ENCODE measurements at regions not wholly inside any gene's neighbourhood (a gene's known extent, or its start where the extent isn't known, plus 50 kb on each side); places are given as distances from the start of the nearest gene placed in this dataset.

GRCh38 chr4:36737691-36738090, 456.3 kb downstream of the DTHD1 start:
- DNase-seq = no peak

- DNase-seq = no peak
Measured at GRCh38 chr4:36740796-36741310, 459.4 kb downstream of the DTHD1 start.

- DNase-seq = no peak
Measured at GRCh38 chr4:36747277-36748129, 466.1 kb downstream of the DTHD1 start.

- no peak for DNase-seq
Measured at GRCh38 chr4:36753048-36753447, 471.6 kb downstream of the DTHD1 start.

- no peak for DNase-seq
Measured at GRCh38 chr4:36757580-36758311, 476.3 kb downstream of the DTHD1 start.

DNA sequence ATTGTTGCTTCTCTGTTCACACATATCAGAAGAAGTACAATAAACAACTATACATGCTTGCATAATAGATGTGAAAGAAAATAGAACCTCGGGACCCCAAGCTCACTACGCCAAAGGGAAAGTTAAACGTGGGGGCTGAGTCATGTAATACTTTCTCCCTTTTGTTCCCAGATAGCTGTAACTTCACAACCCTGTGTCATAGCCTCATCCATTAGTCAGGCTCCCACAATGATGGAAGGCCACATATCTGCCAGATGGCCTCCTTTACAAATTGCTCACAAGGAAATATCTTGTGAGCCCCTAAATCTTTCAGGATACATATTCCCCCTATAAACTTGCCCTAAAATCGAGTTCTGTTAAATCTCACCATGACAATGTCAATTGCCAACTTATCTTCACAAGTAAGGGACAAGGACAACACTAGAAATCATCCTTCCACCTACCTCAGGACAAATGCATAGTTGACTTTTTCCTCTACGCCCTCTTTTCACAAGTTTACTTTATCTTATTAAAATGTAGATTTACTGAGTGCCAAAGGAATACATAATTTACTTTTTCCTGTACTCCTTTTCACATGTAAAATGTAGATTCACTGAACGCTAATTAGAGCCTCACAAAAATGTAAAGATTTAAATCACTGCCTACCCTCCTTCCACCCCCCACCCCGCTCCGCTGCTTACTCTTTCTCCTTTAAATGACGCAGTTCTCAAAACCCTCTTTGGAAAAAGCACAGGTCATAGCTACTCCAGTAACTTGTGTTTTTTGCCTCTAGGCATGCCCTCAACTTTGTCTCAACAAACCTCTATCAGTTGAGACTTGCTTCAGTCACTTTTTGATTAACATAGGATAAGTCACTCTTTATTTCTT, 477.1 kb downstream of the DTHD1 start:
- DNase-seq = no peak

GRCh38 chr4:36761607-36762006, 480.2 kb downstream of the DTHD1 start:
- no peak for DNase-seq

DNA sequence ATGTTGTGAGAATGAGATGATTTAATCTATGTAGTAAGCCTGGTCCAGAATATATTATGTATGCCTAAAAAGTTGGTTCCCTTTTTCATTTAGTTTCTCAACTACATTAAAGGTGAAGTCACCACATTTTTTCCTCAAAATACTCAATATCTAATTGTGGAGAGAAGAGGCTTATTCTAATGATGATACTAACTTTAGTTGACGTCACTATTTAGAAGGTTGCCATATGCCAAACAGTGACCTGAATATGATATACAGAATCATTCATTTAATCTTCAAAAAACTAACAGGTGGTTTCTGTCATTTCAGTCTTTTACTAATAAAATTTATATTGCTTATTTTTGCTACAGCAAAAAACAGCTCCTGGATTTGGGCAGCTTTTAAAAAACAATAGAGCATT, 480.7 kb upstream of the NWD2 start:
- DNase-seq = no peak

GRCh38 chr4:36767596-36767995, 476.9 kb upstream of the NWD2 start:
- no peak for DNase-seq

DNA sequence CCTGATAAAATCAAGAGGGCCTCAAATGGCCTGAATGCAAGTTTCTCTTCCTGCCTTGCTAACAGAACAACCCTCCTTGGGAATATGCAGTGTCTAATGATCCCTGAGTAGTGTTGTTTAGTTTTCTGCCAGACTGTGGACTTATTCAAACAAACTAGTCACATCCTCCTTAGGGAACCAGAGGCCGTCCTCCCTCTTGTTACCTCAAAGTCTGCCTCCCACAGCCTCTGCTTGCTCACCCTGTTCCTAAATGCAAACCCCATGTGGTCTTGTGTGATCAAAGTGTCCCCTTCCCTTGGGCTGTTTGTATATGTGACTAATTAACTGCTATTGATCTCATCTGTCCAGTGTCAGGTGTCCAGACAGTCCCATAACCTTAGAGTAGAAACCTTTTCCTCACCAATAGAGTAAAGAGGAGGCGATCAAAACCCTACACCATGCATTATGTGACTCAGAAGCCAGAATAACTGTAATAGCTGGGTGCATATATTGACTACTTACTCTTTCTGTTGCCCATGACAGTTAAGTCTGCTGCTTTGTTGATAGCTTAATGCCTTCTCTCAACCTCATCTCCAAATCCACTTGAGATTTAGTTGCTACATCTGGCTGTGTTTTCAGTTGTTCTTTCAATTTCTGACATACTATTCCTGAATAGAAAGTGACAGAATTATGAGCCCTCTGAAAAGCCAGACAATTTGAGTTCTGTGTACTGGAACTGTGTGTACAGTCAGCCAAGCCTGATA, 473.0 kb upstream of the NWD2 start:
- DNase-seq = peak; percentile 14

- no peak for DNase-seq
Measured at GRCh38 chr4:36772154-36772516, 472.4 kb upstream of the NWD2 start.

GRCh38 chr4:36773467-36773866, 471.1 kb upstream of the NWD2 start:
- DNase-seq = no peak

- DNase-seq = no peak
Measured at GRCh38 chr4:36775544-36775943, 469.0 kb upstream of the NWD2 start.

GRCh38 chr4:36779601-36780000, 464.9 kb upstream of the NWD2 start:
- DNase-seq = no peak

- DNase-seq = no peak
Measured at GRCh38 chr4:36785973-36786372, 458.6 kb upstream of the NWD2 start.

DNA sequence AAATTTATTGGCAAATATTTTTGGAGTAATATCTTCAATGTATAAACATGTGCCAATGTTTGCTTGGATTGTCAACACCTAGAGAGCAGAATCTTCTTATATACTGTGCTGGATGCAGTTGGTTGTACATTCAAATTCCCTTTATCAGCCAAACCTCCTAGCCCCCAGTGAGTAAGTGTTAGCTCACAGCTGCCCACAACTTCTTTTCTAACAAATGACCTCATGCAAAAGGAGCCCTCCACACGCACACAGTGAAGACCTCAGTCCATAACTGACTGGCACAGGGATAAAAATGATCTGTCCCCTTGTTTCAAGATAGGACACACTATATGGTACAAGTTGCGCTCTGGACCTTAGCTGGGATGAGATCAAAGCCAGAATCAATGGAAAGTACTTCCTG, 458.0 kb upstream of the NWD2 start:
- DNase-seq = no peak

- DNase-seq = no peak
Measured at GRCh38 chr4:36794716-36795115, 449.8 kb upstream of the NWD2 start.

DNA sequence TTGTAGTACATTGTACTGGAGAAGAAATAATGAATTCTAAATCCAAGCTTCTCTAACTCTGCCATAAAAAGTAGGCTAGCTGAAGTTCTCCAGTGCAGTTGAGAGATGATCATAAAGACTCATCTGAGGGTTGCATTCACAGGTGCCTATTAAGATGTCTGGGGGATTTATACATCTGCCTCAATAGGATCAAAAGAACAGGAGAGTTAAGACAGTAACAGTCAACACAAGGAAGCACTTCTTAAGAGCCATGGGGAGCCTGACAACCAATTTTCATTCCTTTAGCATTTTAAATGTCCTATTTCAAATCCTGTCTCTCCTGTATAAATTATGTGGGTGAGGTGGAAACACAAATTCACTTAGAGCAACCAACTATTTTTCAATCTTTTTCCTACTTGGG, 432.4 kb upstream of the NWD2 start:
- no peak for DNase-seq

- DNase-seq = peak; percentile 63
Measured at GRCh38 chr4:36815536-36815935, 429.0 kb upstream of the NWD2 start.

GRCh38 chr4:36823199-36823967, 421.2 kb upstream of the NWD2 start:
- DNase-seq = peak; percentile 10

GRCh38 chr4:36824682-36825081, 419.9 kb upstream of the NWD2 start:
- no peak for DNase-seq

DNA sequence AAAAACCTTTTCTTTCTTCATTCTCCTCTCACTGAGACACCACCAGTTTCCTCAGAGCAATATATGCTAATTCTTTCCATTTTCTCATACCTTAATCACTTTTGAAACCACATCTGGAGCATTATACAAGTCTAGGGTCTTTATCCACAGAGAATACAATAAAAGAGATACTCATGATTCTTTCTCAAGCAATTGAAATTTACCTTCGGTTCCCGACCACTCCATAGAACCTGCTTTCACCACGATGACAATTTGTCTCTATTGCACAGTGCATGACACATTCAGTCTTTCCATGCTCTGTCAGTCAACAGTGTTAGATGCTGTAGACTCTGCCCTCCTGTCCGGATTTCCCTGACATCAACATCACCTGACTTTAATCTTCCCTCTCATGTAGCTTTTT, 409.3 kb upstream of the NWD2 start:
- no peak for DNase-seq
